Mucosa of descending colon (tissue), 3 donors: ENCODE measurements at regions not wholly inside any gene's neighbourhood (a gene's known extent, or its start where the extent isn't known, plus 50 kb on each side); places are given as distances from the start of the nearest gene placed in this dataset.

Source experiments
- ATAC-seq: fragments of 200-7000 bp; cut with Tn5 transposase; one replicate; pipeline ENCODE4 v1.9.1; 2020; ENCODE audit warnings: mild to moderate bottlenecking, moderate library complexity
- DNase-seq, 3 donors: peaks; one replicate each; pipeline ENCODE4 v3.0.0-alpha.2; 2020
- H3K36me3 ChIP-seq: fragments of 200-600 bp; one replicate; pipeline ENCODE4 v1.8.0; 2021; ENCODE audit warnings: low read depth, mild to moderate bottlenecking
- H3K4me1 ChIP-seq: fragments of 200-600 bp; one replicate; pipeline ENCODE4 v1.8.0; 2021; ENCODE audit warnings: low read depth, mild to moderate bottlenecking
- H3K4me3 ChIP-seq: fragments of 200-600 bp; one replicate; pipeline ENCODE4 v1.8.0; 2021; ENCODE audit warnings: mild to moderate bottlenecking
- H3K9me3 ChIP-seq: fragments of 200-600 bp; one replicate; pipeline ENCODE4 v1.8.0; 2021; ENCODE audit warnings: mild to moderate bottlenecking
- CTCF ChIP-seq: fragments of 200-600 bp; IDR thresholded peaks from one replicate; pipeline ENCODE4 v1.8.0; 2022; ENCODE audit warnings: antibody characterized with exemption, mild to moderate bottlenecking
- intact Hi-C, 2 donors: fragments of 100-400 bp; cut with DNase I in 1 of 2; cut with micrococcal nuclease in 1 of 2; formaldehyde crosslinking; loops; one replicate each; pipeline versions ENCODE4 v1.11.0 to v1.11.1; 2022; cut with DNase I, micrococcal nuclease
- donor health status: DM: no; HTN: no; CAD: no; lungs with moderate emphysema.
- donor health status: DM: no; HTN: no; CAD: no.
- donor health status: DM: no; HTN: yes; CAD: no.

GRCh38 chr20:56151834-56152233, 96.7 kb upstream of the MC3R start:
- Histone ChIP-seq H3K4me3 (no peak overlapping the region), H3K9me3 (no peaks in the 10 kb centered on the region), H3K4me1 (peaks cover 5% of the 10 kb centered on the region), H3K36me3 (no peaks in the 10 kb centered on the region)
- TF ChIP-seq CTCF, result no peak
- peak; percentile 82 for ATAC-seq
- peak in 2 of 3 donors; percentile 33 to 45 for DNase-seq
- intact Hi-C loops, result no loop called here

DNA sequence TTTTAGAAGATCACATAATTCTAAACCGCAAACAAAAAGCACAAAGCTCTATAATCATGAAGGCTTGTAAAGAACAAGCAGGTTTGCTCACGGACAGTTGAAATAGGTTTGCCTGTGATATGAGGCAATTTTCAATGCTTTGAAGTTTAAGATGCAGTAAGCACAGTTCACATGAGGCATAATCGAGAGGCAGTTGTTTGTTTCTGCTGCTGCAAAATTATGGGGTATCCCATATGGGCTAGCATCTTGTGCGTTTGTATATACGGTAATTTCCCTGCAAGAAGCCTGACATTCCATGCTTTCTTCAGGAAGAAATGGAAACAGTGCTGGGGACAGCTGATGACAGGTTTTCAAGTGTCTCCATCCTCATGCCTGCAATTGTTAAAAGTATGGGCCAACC, 94.6 kb upstream of the MC3R start:
- Histone ChIP-seq H3K36me3 (no peaks in the 10 kb centered on the region), H3K9me3 (no peaks in the 10 kb centered on the region), H3K4me3 (no peak overlapping the region), H3K4me1 (peaks cover 11% of the 10 kb centered on the region)
- intact Hi-C loops, result no loop called here
- TF ChIP-seq CTCF, result no peak
- ATAC-seq (no peak), DNase-seq (no peak)

- no peaks in the 10 kb centered on the region for H3K36me3 ChIP-seq
- DNase-seq (no peak), ATAC-seq (no peak)
- intact Hi-C loops, result no loop called here
- no peak overlapping the region for H3K4me3 ChIP-seq
- H3K4me1 ChIP-seq, result peaks cover 11% of the 10 kb centered on the region
- no peak for TF ChIP-seq CTCF
- no peaks in the 10 kb centered on the region for H3K9me3 ChIP-seq
Measured at GRCh38 chr20:56155625-56156024, 92.9 kb upstream of the MC3R start.

- DNase-seq (no peak), ATAC-seq (peak; percentile 83)
- H3K36me3 ChIP-seq, result no peaks in the 10 kb centered on the region
- intact Hi-C loops, result no loop called here
- no peaks in the 10 kb centered on the region for H3K9me3 ChIP-seq
- no peak for TF ChIP-seq CTCF
- H3K4me1 ChIP-seq, result peaks cover 11% of the 10 kb centered on the region
- no peak overlapping the region for H3K4me3 ChIP-seq
Measured at GRCh38 chr20:56157530-56158203, 90.9 kb upstream of the MC3R start.

DNA sequence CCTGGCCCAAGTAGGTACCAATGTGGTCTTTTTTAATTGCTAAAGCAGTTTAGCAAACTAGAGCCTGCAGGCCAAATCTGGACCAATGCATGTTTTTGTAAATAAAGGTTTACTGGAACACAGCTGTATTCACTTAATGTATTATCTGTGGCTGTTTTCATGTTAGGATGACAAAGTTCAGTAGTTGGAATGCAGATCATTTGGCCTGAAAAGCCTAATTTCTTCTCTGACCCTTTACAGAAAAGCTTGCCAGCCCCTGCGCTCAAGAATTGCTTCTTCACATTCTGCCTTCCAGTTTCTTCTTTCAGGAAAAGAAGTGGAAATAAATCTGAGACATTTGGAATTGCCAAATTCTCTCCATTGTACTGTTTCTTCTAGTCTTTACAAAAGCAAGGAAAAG, 90.0 kb upstream of the MC3R start:
- Histone ChIP-seq H3K9me3 (no peaks in the 10 kb centered on the region), H3K36me3 (no peaks in the 10 kb centered on the region), H3K4me3 (no peak overlapping the region), H3K4me1 (peaks cover 11% of the 10 kb centered on the region)
- intact Hi-C loops, result no loop called here
- ATAC-seq (no peak), DNase-seq (no peak)
- TF ChIP-seq CTCF, result no peak

- no peak for TF ChIP-seq CTCF
- ATAC-seq (no peak), DNase-seq (no peak)
- Histone ChIP-seq H3K4me3 (no peak overlapping the region), H3K4me1 (peaks cover 10% of the 10 kb centered on the region), H3K36me3 (no peaks in the 10 kb centered on the region), H3K9me3 (no peaks in the 10 kb centered on the region)
- intact Hi-C loops, result no loop called here
Measured at GRCh38 chr20:56160956-56161355, 87.6 kb upstream of the MC3R start.
